ENCODE measurements at regions not wholly inside any gene's neighbourhood (a gene's known extent, or its start where the extent isn't known, plus 50 kb on each side); places are given as distances from the start of the nearest gene placed in this dataset.

GRCh38 chr6:164022632-164023031 is 608.1 kb downstream of the QKI start:
- no peak for DNase-seq (ENCODE audit: low read depth in 2 of 2)

GRCh38 chr6:164021589-164022250 is 607.2 kb downstream of the QKI start:
- DNase-seq (ENCODE audit: low read depth in 2 of 2), result no peak

GRCh38 chr6:164020142-164020541 is 605.6 kb downstream of the QKI start:
- no peak for DNase-seq (ENCODE audit: low read depth in 2 of 2)

- DNase-seq (ENCODE audit: low read depth in 2 of 2), result no peak
Measured at GRCh38 chr6:164018133-164018532, 603.6 kb downstream of the QKI start.

- no peak for DNase-seq (ENCODE audit: low read depth in 2 of 2)
Measured at GRCh38 chr6:164016056-164016455, 601.5 kb downstream of the QKI start.

- no peak for DNase-seq (ENCODE audit: low read depth in 2 of 2)
Measured at GRCh38 chr6:164015088-164015484, 600.6 kb downstream of the QKI start.

GRCh38 chr6:164014346-164015087 is 600.0 kb downstream of the QKI start:
- DNase-seq (ENCODE audit: low read depth in 2 of 2), result no peak

- no peak for DNase-seq (ENCODE audit: low read depth in 2 of 2)
Measured at GRCh38 chr6:164013480-164014208, 599.1 kb downstream of the QKI start.

GRCh38 chr6:164011321-164011720 is 596.8 kb downstream of the QKI start:
- no peak for DNase-seq (ENCODE audit: low read depth in 2 of 2)

- DNase-seq (ENCODE audit: low read depth in 2 of 2), result no peak
Measured at GRCh38 chr6:164010441-164011103, 596.1 kb downstream of the QKI start.

- no peak for DNase-seq (ENCODE audit: low read depth in 2 of 2)
Measured at GRCh38 chr6:164008902-164009301, 594.4 kb downstream of the QKI start.

GRCh38 chr6:164007881-164008280 is 593.4 kb downstream of the QKI start:
- DNase-seq (ENCODE audit: low read depth in 2 of 2), result no peak

GRCh38 chr6:164006459-164006858 is 591.9 kb downstream of the QKI start:
- DNase-seq (ENCODE audit: low read depth in 2 of 2), result no peak

- no peak for DNase-seq (ENCODE audit: low read depth in 2 of 2)
Measured at GRCh38 chr6:164005004-164005711, 590.6 kb downstream of the QKI start.

GRCh38 chr6:164000276-164000675 is 585.8 kb downstream of the QKI start:
- no peak for DNase-seq (ENCODE audit: low read depth in 2 of 2)

- DNase-seq (ENCODE audit: low read depth in 2 of 2), result no peak
Measured at GRCh38 chr6:163999475-164000125, 585.1 kb downstream of the QKI start.

- DNase-seq (ENCODE audit: low read depth in 2 of 2), result no peak
Measured at GRCh38 chr6:163998496-163998895, 584.0 kb downstream of the QKI start.

GRCh38 chr6:163996491-163996890 is 582.0 kb downstream of the QKI start:
- no peak for DNase-seq (ENCODE audit: low read depth in 2 of 2)

- no peak for DNase-seq (ENCODE audit: low read depth in 2 of 2)
Measured at GRCh38 chr6:163994566-163994965, 580.0 kb downstream of the QKI start.

GRCh38 chr6:163992701-163993100 is 578.2 kb downstream of the QKI start:
- no peak for DNase-seq (ENCODE audit: low read depth in 2 of 2)

- no peak for DNase-seq (ENCODE audit: low read depth in 2 of 2)
Measured at GRCh38 chr6:163992056-163992455, 577.5 kb downstream of the QKI start.

Measured in stimulated activated CD8-positive, alpha-beta memory T cell treated with anti-CD3 and anti-CD28 coated beads, Interleukin-2, amount 100 ng/mL, for 1 hour (primary cell).